ENCODE measurements at regions not wholly inside any gene's neighbourhood (a gene's known extent, or its start where the extent isn't known, plus 50 kb on each side); places are given as distances from the start of the nearest gene placed in this dataset.
"Not testable (repeated sequence)": the region's sequence is repeated elsewhere in the genome, so short reads cannot be mapped to it uniquely, and the experiment has no call there.

GRCh38 chr2:146979746-146980145 is 865.1 kb upstream of the ACVR2A start:
- ChIA-PET POLR2A (no interaction called here), CTCF (no interaction called here)
- intact Hi-C loops (cut with micrococcal nuclease) = loop anchor here (5.0 kb wide), 1 partner anchor 53 kb away; no protein-coding TSS in a partner anchor
- Mint-ChIP-seq H3K27me3 (ENCODE audit: insufficient read depth, unreplicated experiment) (no peaks in the 10 kb centered on the region), H3K4me3 (ENCODE audit: unreplicated experiment) (no peak overlapping the region), H3K36me3 (ENCODE audit: insufficient read depth, unreplicated experiment) (no peaks in the 10 kb centered on the region), H3K4me1 (ENCODE audit: insufficient read depth, unreplicated experiment) (peaks cover 11% of the 10 kb centered on the region), H3K9me3 (ENCODE audit: unreplicated experiment) (no peaks in the 10 kb centered on the region), H3K27ac (ENCODE audit: low read depth, unreplicated experiment) (no peak overlapping the region)
- no peak for TF ChIP-seq CTCF (IDR thresholded peaks at IDR 0.05; ENCODE audit: unreplicated experiment)
- BruUV-seq (replicated peaks) = no TSS peak
- no peak for DNase-seq (ENCODE audit: unreplicated experiment)

GRCh38 chr2:146978577-146979555 is 866.0 kb upstream of the ACVR2A start:
- DNase-seq (ENCODE audit: unreplicated experiment) = no peak
- no TSS peak for BruUV-seq (replicated peaks)
- POLR2A ChIA-PET = no interaction called here

GRCh38 chr2:146970981-146971380 is 873.8 kb upstream of the ACVR2A start:
- intact Hi-C loops (cut with micrococcal nuclease); POLR2A ChIA-PET; H3K27me3 Mint-ChIP-seq (ENCODE audit: insufficient read depth, unreplicated experiment); H3K9me3 Mint-ChIP-seq (ENCODE audit: unreplicated experiment); DNase-seq (ENCODE audit: unreplicated experiment); H3K4me3 Mint-ChIP-seq (ENCODE audit: unreplicated experiment); H3K27ac Mint-ChIP-seq (ENCODE audit: low read depth, unreplicated experiment); H3K4me1 Mint-ChIP-seq (ENCODE audit: insufficient read depth, unreplicated experiment); BruUV-seq (replicated peaks); H3K36me3 Mint-ChIP-seq (ENCODE audit: insufficient read depth, unreplicated experiment); CTCF ChIA-PET: not testable (repeated sequence)

More at GRCh38 chr2:146978577-146979555, 866.0 kb upstream of the ACVR2A start:
- intact Hi-C loops (cut with micrococcal nuclease) = no loop called here
- no peak overlapping the region for H3K27ac Mint-ChIP-seq (ENCODE audit: low read depth, unreplicated experiment)
- H3K4me3 Mint-ChIP-seq (ENCODE audit: unreplicated experiment) = no peak overlapping the region
- no peak for TF ChIP-seq CTCF (IDR thresholded peaks at IDR 0.05; ENCODE audit: unreplicated experiment)
- CTCF ChIA-PET = interaction anchor here (0.6 to 1.2 kb wide), 3 partner anchors 65 to 1666 kb away, joined by 3 to 4 read pairs (median 4); no protein-coding TSS in a partner anchor
- H3K36me3 Mint-ChIP-seq (ENCODE audit: insufficient read depth, unreplicated experiment) = no peaks in the 10 kb centered on the region
- no peaks in the 10 kb centered on the region for H3K27me3 Mint-ChIP-seq (ENCODE audit: insufficient read depth, unreplicated experiment)
- H3K9me3 Mint-ChIP-seq (ENCODE audit: unreplicated experiment) = no peaks in the 10 kb centered on the region
- H3K4me1 Mint-ChIP-seq (ENCODE audit: insufficient read depth, unreplicated experiment) = peaks cover 11% of the 10 kb centered on the region

GRCh38 chr2:146969703-146970102 is 875.1 kb upstream of the ACVR2A start:
- H3K27ac Mint-ChIP-seq (ENCODE audit: low read depth, unreplicated experiment); BruUV-seq (replicated peaks); H3K36me3 Mint-ChIP-seq (ENCODE audit: insufficient read depth, unreplicated experiment); H3K4me3 Mint-ChIP-seq (ENCODE audit: unreplicated experiment); CTCF ChIA-PET; H3K27me3 Mint-ChIP-seq (ENCODE audit: insufficient read depth, unreplicated experiment); DNase-seq (ENCODE audit: unreplicated experiment); POLR2A ChIA-PET; H3K9me3 Mint-ChIP-seq (ENCODE audit: unreplicated experiment); H3K4me1 Mint-ChIP-seq (ENCODE audit: insufficient read depth, unreplicated experiment); intact Hi-C loops (cut with micrococcal nuclease): not testable (repeated sequence)

GRCh38 chr2:146964494-146964893 is 880.3 kb upstream of the ACVR2A start:
- POLR2A ChIA-PET = no interaction called here
- Mint-ChIP-seq H3K27ac (ENCODE audit: low read depth, unreplicated experiment) (no peak overlapping the region), H3K4me3 (ENCODE audit: unreplicated experiment) (no peak overlapping the region), H3K4me1 (ENCODE audit: insufficient read depth, unreplicated experiment) (no peaks in the 10 kb centered on the region), H3K36me3 (ENCODE audit: insufficient read depth, unreplicated experiment) (no peaks in the 10 kb centered on the region), H3K9me3 (ENCODE audit: unreplicated experiment) (no peaks in the 10 kb centered on the region), H3K27me3 (ENCODE audit: insufficient read depth, unreplicated experiment) (no peaks in the 10 kb centered on the region)
- DNase-seq (ENCODE audit: unreplicated experiment) = no peak
- no TSS peak for BruUV-seq (replicated peaks)
- intact Hi-C loops (cut with micrococcal nuclease) = no loop called here
- no peak for TF ChIP-seq CTCF (IDR thresholded peaks at IDR 0.05; ENCODE audit: unreplicated experiment)
- CTCF ChIA-PET = no interaction called here

All from MCF 10A (cell line).